ENCODE measurements at regions not wholly inside any gene's neighbourhood (a gene's known extent, or its start where the extent isn't known, plus 50 kb on each side); places are given as distances from the start of the nearest gene placed in this dataset.

GRCh38 chr11:110818032-110818687 is 105.9 kb upstream of the ARHGAP20 start:
- no peak overlapping the region for H3K4me3 ChIP-seq (ENCODE audit: insufficient read depth, low read length, poor library complexity, severe bottlenecking)
- H4K20me1 ChIP-seq (ENCODE audit: low read depth, low read length): no peaks in the 10 kb centered on the region
- no peak overlapping the region for H3K27ac ChIP-seq (ENCODE audit: low read depth, low read length)
- H3K9me3 ChIP-seq (ENCODE audit: insufficient read depth, low read length): no peaks in the 10 kb centered on the region
- H3K9ac ChIP-seq (ENCODE audit: low read length): no peak overlapping the region
- no peaks in the 10 kb centered on the region for H3K79me2 ChIP-seq (ENCODE audit: insufficient read depth, low read length)
- no peaks in the 10 kb centered on the region for H3F3A ChIP-seq (ENCODE audit: insufficient read depth)
- H3K4me2 ChIP-seq (ENCODE audit: low read depth, low read length, poor library complexity, severe bottlenecking): no peak overlapping the region
- no peaks in the 10 kb centered on the region for H3K9me2 ChIP-seq (replicated peaks; ENCODE audit: insufficient read depth, low read length)
- no peak for TF ChIP-seq EZH2phosphoT487 (conservative IDR thresholded peaks at IDR 0.05; ENCODE audit: low read length)
- no peak for TF ChIP-seq CTCF (IDR thresholded peaks at IDR 0.05; ENCODE audit: insufficient read depth, low read length, poor library complexity, severe bottlenecking)
- H2AFZ ChIP-seq (ENCODE audit: low read depth, low read length, severe bottlenecking): no peak overlapping the region
- no peaks in the 10 kb centered on the region for H3K27me3 ChIP-seq (ENCODE audit: low read length)
- H3K36me3 ChIP-seq (ENCODE audit: low read length): no peaks in the 10 kb centered on the region

- Histone ChIP-seq H2AFZ (ENCODE audit: low read depth, low read length, severe bottlenecking) (no peak overlapping the region), H3K79me2 (ENCODE audit: insufficient read depth, low read length) (no peaks in the 10 kb centered on the region), H3K9me2 (replicated peaks; ENCODE audit: insufficient read depth, low read length) (no peaks in the 10 kb centered on the region), H4K20me1 (ENCODE audit: low read depth, low read length) (no peaks in the 10 kb centered on the region), H3F3A (ENCODE audit: insufficient read depth) (no peaks in the 10 kb centered on the region), H3K9ac (ENCODE audit: low read length) (no peak overlapping the region), H3K4me2 (ENCODE audit: low read depth, low read length, poor library complexity, severe bottlenecking) (no peak overlapping the region), H3K27me3 (ENCODE audit: low read length) (no peaks in the 10 kb centered on the region), H3K36me3 (ENCODE audit: low read length) (no peaks in the 10 kb centered on the region), H3K4me3 (ENCODE audit: insufficient read depth, low read length, poor library complexity, severe bottlenecking) (no peak overlapping the region), H3K27ac (ENCODE audit: low read depth, low read length) (no peak overlapping the region), H3K9me3 (ENCODE audit: insufficient read depth, low read length) (no peaks in the 10 kb centered on the region)
- no peak for TF ChIP-seq EZH2phosphoT487 (conservative IDR thresholded peaks at IDR 0.05; ENCODE audit: low read length)
- TF ChIP-seq CTCF (IDR thresholded peaks at IDR 0.05; ENCODE audit: insufficient read depth, low read length, poor library complexity, severe bottlenecking): no peak
Observed at GRCh38 chr11:110812086-110812733, 100.0 kb upstream of the ARHGAP20 start.

DNA sequence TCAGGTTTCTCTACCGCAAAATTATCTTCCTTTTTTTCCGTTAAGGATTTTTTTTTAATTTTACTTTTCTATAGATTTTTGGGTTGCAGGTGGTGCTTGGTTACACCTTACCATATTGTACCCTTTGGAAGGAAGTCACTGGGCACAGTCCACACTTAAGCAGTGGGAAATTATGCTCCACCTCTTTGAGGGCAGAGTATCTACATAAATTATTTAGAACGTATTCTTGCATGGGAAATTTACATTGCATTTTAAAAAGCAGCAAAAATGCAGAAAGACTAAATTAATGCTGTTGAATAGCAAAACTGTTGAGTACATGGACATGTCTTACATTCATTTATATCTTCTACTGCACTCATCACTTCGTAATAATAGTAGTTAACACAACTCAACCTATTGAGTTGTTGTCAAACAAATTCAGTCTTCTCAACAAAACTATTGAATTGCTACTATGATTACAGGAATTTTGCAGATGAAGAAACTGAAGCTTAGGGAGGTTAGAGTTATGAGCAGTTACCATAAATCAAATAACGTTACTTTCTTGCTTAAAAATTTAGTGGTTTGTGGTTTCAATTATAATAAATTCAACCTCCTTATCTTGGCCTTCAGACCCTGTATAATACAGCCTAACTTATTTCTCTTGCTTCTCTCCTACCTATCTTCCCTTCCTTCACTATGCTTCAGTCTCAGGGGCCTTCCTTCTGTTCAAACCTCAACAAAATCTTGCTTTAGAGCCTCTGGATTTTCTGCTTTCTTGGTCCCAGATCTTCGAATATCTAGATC is 97.4 kb upstream of the ARHGAP20 start:
- no peaks in the 10 kb centered on the region for H4K20me1 ChIP-seq (ENCODE audit: low read depth, low read length)
- no peaks in the 10 kb centered on the region for H3F3A ChIP-seq (ENCODE audit: insufficient read depth)
- no peaks in the 10 kb centered on the region for H3K79me2 ChIP-seq (ENCODE audit: insufficient read depth, low read length)
- no peak overlapping the region for H3K4me3 ChIP-seq (ENCODE audit: insufficient read depth, low read length, poor library complexity, severe bottlenecking)
- H3K27me3 ChIP-seq (ENCODE audit: low read length): no peaks in the 10 kb centered on the region
- H3K9me3 ChIP-seq (ENCODE audit: insufficient read depth, low read length): no peaks in the 10 kb centered on the region
- H3K4me2 ChIP-seq (ENCODE audit: low read depth, low read length, poor library complexity, severe bottlenecking): no peak overlapping the region
- no peak overlapping the region for H2AFZ ChIP-seq (ENCODE audit: low read depth, low read length, severe bottlenecking)
- H3K36me3 ChIP-seq (ENCODE audit: low read length): no peaks in the 10 kb centered on the region
- H3K9ac ChIP-seq (ENCODE audit: low read length): no peak overlapping the region
- TF ChIP-seq EZH2phosphoT487 (conservative IDR thresholded peaks at IDR 0.05; ENCODE audit: low read length) (no peak), CTCF (IDR thresholded peaks at IDR 0.05; ENCODE audit: insufficient read depth, low read length, poor library complexity, severe bottlenecking) (no peak)
- H3K9me2 ChIP-seq (replicated peaks; ENCODE audit: insufficient read depth, low read length): no peaks in the 10 kb centered on the region
- no peak overlapping the region for H3K27ac ChIP-seq (ENCODE audit: low read depth, low read length)
